GM10248 (cell line): ENCODE measurements at regions not wholly inside any gene's neighbourhood (a gene's known extent, or its start where the extent isn't known, plus 50 kb on each side); places are given as distances from the start of the nearest gene placed in this dataset.

Experiments used
- CTCF ChIA-PET: fragments of 300-600 bp; sonication (Branson Sonifier 250); formaldehyde crosslinking; extraction: SDS; loops from one replicate; lab custom pipeline; 2021; ENCODE audit warnings: antibody characterized with exemption; lab: Yijun Ruan, JAX
- POLR2A ChIA-PET: fragments of 350-650 bp; sonication (Branson Sonifier 250); formaldehyde crosslinking; extraction: SDS; loops from one replicate; lab custom pipeline; 2020; ENCODE audit warnings: antibody characterized with exemption; lab: Yijun Ruan, JAX
- DNase-seq: peaks from one replicate; pipeline ENCODE4 v3.0.0; 2012; ENCODE audit errors: extremely low spot score
- CTCF ChIP-seq: IDR thresholded peaks from 2 replicates; pipeline ENCODE4 v1.5.1; 2012; ENCODE audit warnings: mild to moderate bottlenecking, low read depth; ENCODE audit errors: extremely low read depth, missing control alignments, control extremely low read depth

- no peak for TF ChIP-seq CTCF
- no peak for DNase-seq
- POLR2A ChIA-PET: no interaction called here
- CTCF ChIA-PET: interaction anchor here (1.5 kb wide), 2 partner anchors 18 to 27 kb away, joined by 3 to 4 read pairs; no protein-coding TSS in a partner anchor
Observed at GRCh38 chr20:11060423-11061185, 386.8 kb upstream of the JAG1 start.

GRCh38 chr20:11063444-11063843 is 389.6 kb upstream of the JAG1 start:
- no peak for TF ChIP-seq CTCF
- ChIA-PET CTCF (no interaction called here), POLR2A (no interaction called here)
- no peak for DNase-seq

- DNase-seq: no peak
- ChIA-PET POLR2A (no interaction called here), CTCF (no interaction called here)
- no peak for TF ChIP-seq CTCF
Observed at GRCh38 chr20:11064946-11065345, 391.1 kb upstream of the JAG1 start.

DNA sequence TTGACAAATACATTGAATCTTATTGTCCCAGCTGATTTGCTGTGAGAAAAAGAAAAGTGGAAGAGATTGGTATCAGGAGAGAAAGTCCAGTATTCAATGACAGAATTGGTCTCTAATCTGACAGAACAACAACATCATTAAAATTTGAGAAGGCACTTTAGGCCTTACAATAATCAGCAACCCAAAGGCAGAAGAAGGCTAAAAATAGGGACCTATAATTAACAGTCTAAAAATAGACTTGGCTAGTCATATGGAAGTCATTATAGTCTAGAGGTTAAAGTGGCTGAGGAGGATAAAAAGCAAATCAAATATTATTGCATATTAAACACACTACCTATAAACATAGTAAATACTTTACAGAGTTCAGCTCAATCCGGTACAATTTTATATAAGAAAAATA is 393.6 kb upstream of the JAG1 start:
- POLR2A ChIA-PET: no interaction called here

GRCh38 chr20:11072982-11073381 is 399.2 kb upstream of the JAG1 start:
- TF ChIP-seq CTCF: no peak
- ChIA-PET CTCF (no interaction called here), POLR2A (no interaction called here)
- DNase-seq: no peak

More for the DNA sequence above, 393.6 kb upstream of the JAG1 start:
- DNase-seq: no peak
- TF ChIP-seq CTCF: no peak
- CTCF ChIA-PET: interaction anchor here (1.5 kb wide), 1 partner anchor 515 kb away, joined by 3 read pairs; no protein-coding TSS in a partner anchor

GRCh38 chr20:11076434-11077105 is 402.8 kb upstream of the JAG1 start:
- CTCF ChIA-PET: no interaction called here
- TF ChIP-seq CTCF: no peak
- no peak for DNase-seq
- POLR2A ChIA-PET: no interaction called here
